ENCODE measurements at regions not wholly inside any gene's neighbourhood (a gene's known extent, or its start where the extent isn't known, plus 50 kb on each side); places are given as distances from the start of the nearest gene placed in this dataset.

GRCh38 chr15:94677202-94677790, 445.9 kb downstream of the MCTP2 start:
- no peak for DNase-seq (ENCODE audit: low read depth in 2 of 2)

- no peak for DNase-seq (ENCODE audit: low read depth in 2 of 2)
These were observed 450.8 kb downstream of the MCTP2 start for GRCh38 chr15:94682171-94682570.

- DNase-seq (ENCODE audit: low read depth in 2 of 2): no peak
These were observed 452.5 kb downstream of the MCTP2 start for GRCh38 chr15:94683902-94684301.

GRCh38 chr15:94691169-94691568, 459.8 kb downstream of the MCTP2 start:
- DNase-seq (ENCODE audit: low read depth in 2 of 2): no peak

- DNase-seq (ENCODE audit: low read depth in 2 of 2): no peak
These were observed 461.3 kb downstream of the MCTP2 start for GRCh38 chr15:94692710-94693109.

- no peak for DNase-seq (ENCODE audit: low read depth in 2 of 2)
These were observed 468.9 kb downstream of the MCTP2 start for GRCh38 chr15:94700211-94700610.

- no peak for DNase-seq (ENCODE audit: low read depth in 2 of 2)
These were observed 470.1 kb downstream of the MCTP2 start for GRCh38 chr15:94701281-94701985.

GRCh38 chr15:94703596-94703995, 472.2 kb downstream of the MCTP2 start:
- no peak for DNase-seq (ENCODE audit: low read depth in 2 of 2)

GRCh38 chr15:94704421-94704820, 473.1 kb downstream of the MCTP2 start:
- DNase-seq (ENCODE audit: low read depth in 2 of 2): no peak

- no peak for DNase-seq (ENCODE audit: low read depth in 2 of 2)
These were observed 473.6 kb downstream of the MCTP2 start for GRCh38 chr15:94704946-94705345.

GRCh38 chr15:94709319-94709718, 478.0 kb downstream of the MCTP2 start:
- no peak for DNase-seq (ENCODE audit: low read depth in 2 of 2)

GRCh38 chr15:94722024-94722636, 490.8 kb downstream of the MCTP2 start:
- no peak for DNase-seq (ENCODE audit: low read depth in 2 of 2)

- no peak for DNase-seq (ENCODE audit: low read depth in 2 of 2)
These were observed 492.4 kb downstream of the MCTP2 start for GRCh38 chr15:94723801-94724200.

GRCh38 chr15:94731286-94731685, 499.9 kb downstream of the MCTP2 start:
- no peak for DNase-seq (ENCODE audit: low read depth in 2 of 2)

GRCh38 chr15:94734460-94734859, 503.1 kb downstream of the MCTP2 start:
- DNase-seq (ENCODE audit: low read depth in 2 of 2): no peak

GRCh38 chr15:94736236-94736635, 504.9 kb downstream of the MCTP2 start:
- DNase-seq (ENCODE audit: low read depth in 2 of 2): no peak

GRCh38 chr15:94739639-94740038, 508.3 kb downstream of the MCTP2 start:
- no peak for DNase-seq (ENCODE audit: low read depth in 2 of 2)

GRCh38 chr15:94740469-94740868, 509.1 kb downstream of the MCTP2 start:
- no peak for DNase-seq (ENCODE audit: low read depth in 2 of 2)

GRCh38 chr15:94743668-94744067, 512.3 kb downstream of the MCTP2 start:
- no peak for DNase-seq (ENCODE audit: low read depth in 2 of 2)

GRCh38 chr15:94744080-94744793, 512.9 kb downstream of the MCTP2 start:
- no peak for DNase-seq (ENCODE audit: low read depth in 2 of 2)

- DNase-seq (ENCODE audit: low read depth in 2 of 2): no peak
These were observed 514.0 kb downstream of the MCTP2 start for GRCh38 chr15:94745371-94745770.

- no peak for DNase-seq (ENCODE audit: low read depth in 2 of 2)
These were observed 516.1 kb downstream of the MCTP2 start for GRCh38 chr15:94747510-94747909.
